GM12878 (cell line): ENCODE measurements at regions not wholly inside any gene's neighbourhood (a gene's known extent, or its start where the extent isn't known, plus 50 kb on each side); places are given as distances from the start of the nearest gene placed in this dataset.

Experiments
- ATAC-seq: fragments of 200-7000 bp; cut with Tn5 transposase; 3 replicates; pipeline ENCODE4 v1.9.1; 2020; ENCODE audit warnings: mild to moderate bottlenecking, moderate library complexity
- BruUV-seq: library from RNA; stranded (reverse); fragments of 400-500 nt; replicated peaks from 2 replicates; lab custom pipeline; 2021; lab: Mats Ljungman, UMichigan
- CTCF ChIA-PET: fragments of 300-600 bp; sonication (Branson Sonifier 250); formaldehyde crosslinking; extraction: SDS; loops from one replicate; lab custom pipeline; 2021; ENCODE audit warnings: inconsistent platforms; lab: Yijun Ruan, JAX
- POLR2A ChIA-PET: fragments of 350-600 bp; formaldehyde crosslinking; extraction: SDS; loops from one replicate; lab custom pipeline; 2021; ENCODE audit warnings: inconsistent platforms; lab: Charles Lee
- RAD21 ChIA-PET: fragments of 300-600 bp; sonication (Branson Sonifier 250); formaldehyde crosslinking; loops from one replicate; lab custom pipeline; 2023; ENCODE audit warnings: antibody characterized with exemption; ENCODE audit not compliant: unreplicated experiment; lab: Charles Lee
- SMC1A ChIA-PET: fragments of 300-600 bp; sonication (Branson Sonifier 250); formaldehyde crosslinking; loops from one replicate; lab custom pipeline; 2023; ENCODE audit not compliant: unreplicated experiment, uncharacterized antibody; lab: Charles Lee
- DNase-seq: peaks from one replicate; pipeline ENCODE4 v3.0.0-alpha.2; 2011; ENCODE audit warnings: low read depth, low spot score
- FAIRE-seq: peaks from 3 replicates; lab custom pipeline; 2011; peaks lifted over from hg19 to GRCh38; lab: Jason Lieb, UNC
- H2AFZ ChIP-seq: 2 replicates; pipeline ENCODE4 v1.6.0; 2011; ENCODE audit warnings: low read depth, low read length, control low read depth; ENCODE audit not compliant: control insufficient read depth
- H3K27ac ChIP-seq: 2 replicates; pipeline ENCODE4 v1.5.1; 2011; ENCODE audit warnings: control low read depth; ENCODE audit not compliant: control insufficient read depth, insufficient read depth
- H3K27me3 ChIP-seq, 2 experiments: replicated peaks in 1 of 2; 2 replicates each; pipeline versions ENCODE4 v1.6.0 to v1.6.1; 2011; ENCODE audit warnings: low read length in 1 of 2; ENCODE audit not compliant: control insufficient read depth in 2 of 2, insufficient read depth in 2 of 2
- H3K36me3 ChIP-seq, 2 experiments: 2 replicates each; pipeline ENCODE4 v1.5.1; 2011; ENCODE audit warnings: low read length in 1 of 2; ENCODE audit not compliant: control insufficient read depth in 2 of 2, insufficient read depth in 2 of 2
- H3K4me1 ChIP-seq: 2 replicates; pipeline ENCODE4 v1.6.1; 2011; ENCODE audit warnings: mild to moderate bottlenecking, low read length, moderate library complexity, mixed read lengths; ENCODE audit not compliant: control insufficient read depth, insufficient read depth
- H3K4me2 ChIP-seq: 2 replicates; pipeline ENCODE4 v1.6.0; 2011; ENCODE audit warnings: control low read depth; ENCODE audit not compliant: control insufficient read depth, insufficient read depth
- H3K4me3 ChIP-seq: fragments of 200-600 bp; sonication (generic); 2 replicates; pipeline ENCODE4 v1.5.1; 2016
- H3K79me2 ChIP-seq: 2 replicates; pipeline ENCODE4 v1.6.0; 2011; ENCODE audit warnings: low read length; ENCODE audit not compliant: control insufficient read depth, insufficient read depth
- H3K9ac ChIP-seq: 2 replicates; pipeline ENCODE4 v1.8.0; 2011; ENCODE audit warnings: low read length, control low read depth, mixed read lengths; ENCODE audit not compliant: control insufficient read depth, insufficient read depth
- H3K9me3 ChIP-seq: replicated peaks from 3 replicates; pipeline ENCODE4 v1.5.1; 2011; ENCODE audit warnings: mild to moderate bottlenecking, low read length; ENCODE audit not compliant: control insufficient read depth, insufficient read depth
- H4K20me1 ChIP-seq: 2 replicates; pipeline ENCODE4 v1.6.0; 2011; ENCODE audit not compliant: control insufficient read depth, insufficient read depth
- BCL11A ChIP-seq: IDR thresholded peaks from 2 replicates; pipeline ENCODE4 v1.6.1; 2011; ENCODE audit warnings: low read depth, low read length
- CBX3 ChIP-seq: fragments of 200-600 bp; sonication (generic); IDR thresholded peaks from 2 replicates; pipeline ENCODE4 v1.6.1; 2016; ENCODE audit warnings: low read depth, borderline replicate concordance
- CHD2 ChIP-seq: IDR thresholded peaks from 2 replicates; pipeline ENCODE4 v1.6.1; 2011; ENCODE audit warnings: low read depth, low read length, improper control_type of control experiment, borderline replicate concordance
- CREB1 ChIP-seq: IDR thresholded peaks from 2 replicates; pipeline ENCODE4 v1.6.1; 2012; ENCODE audit warnings: low read depth, mild to moderate bottlenecking, inconsistent platforms
- GABPA ChIP-seq: IDR thresholded peaks from 2 replicates; pipeline ENCODE4 v1.6.1; 2014; ENCODE audit warnings: antibody characterized with exemption, low read depth, mild to moderate bottlenecking, inconsistent platforms
- IKZF2 ChIP-seq, 2 experiments: fragments of 450-650 bp; IDR thresholded peaks; 2 replicates each; pipeline ENCODE4 v1.6.1; 2017; ENCODE audit warnings: mild to moderate bottlenecking in 2 of 2, moderate library complexity in 2 of 2
- PAX5 ChIP-seq: IDR thresholded peaks from 2 replicates; pipeline ENCODE4 v1.6.1; 2011; ENCODE audit warnings: low read depth, low read length, borderline replicate concordance
- RAD21 ChIP-seq: IDR thresholded peaks from 2 replicates; pipeline ENCODE4 v1.6.1; 2011; ENCODE audit warnings: mild to moderate bottlenecking, low read depth, low read length, moderate library complexity; ENCODE audit not compliant: insufficient read depth
- SMC3 ChIP-seq: IDR thresholded peaks from 2 replicates; pipeline ENCODE4 v1.6.1; 2011; ENCODE audit warnings: low read length, improper control_type of control experiment, borderline replicate concordance
- SRF ChIP-seq, 2 experiments: IDR thresholded peaks; 2 replicates each; pipeline ENCODE4 v1.6.1; 2011; ENCODE audit warnings: low read depth in 2 of 2, low read length in 2 of 2, mild to moderate bottlenecking in 1 of 2, moderate library complexity in 1 of 2
- ZNF207 ChIP-seq: fragments of 450-650 bp; IDR thresholded peaks from 2 replicates; pipeline ENCODE4 v1.6.1; 2014; ENCODE audit warnings: antibody characterized with exemption, mild to moderate bottlenecking, borderline replicate concordance
- WGBS: methylation state at CpG from one replicate; pipeline ENCODE4 v1.1.6; 2016; ENCODE audit warnings: low lambda C conversion rate; ENCODE audit not compliant: insufficient replicate concordance, insufficient coverage; ENCODE audit errors: missing lambda C conversion rate; 5-methylcytosine and 5-hydroxymethylcytosine counted together
- in situ Hi-C: fragments of 300-500 bp; cut with MboI; formaldehyde crosslinking; loops from 9 replicates; pipeline ENCODE4 v1.14.3; 2018; ENCODE audit warnings: mixed read lengths
- intact Hi-C: fragments of 100-400 bp; cut with micrococcal nuclease; formaldehyde crosslinking; loops from one replicate; pipeline ENCODE4 v1.14.2; 2022; ENCODE audit not compliant: unreplicated experiment
- TF ChIP-seq, protein P1 (sequence below): fragments of 150-350 bp; IDR thresholded peaks from 2 replicates; pipeline ENCODE4 v1.6.1; 2014; ENCODE audit warnings: mild to moderate bottlenecking, low read depth, low read length
- TF ChIP-seq, protein P2 (sequence below): fragments of 450-650 bp; IDR thresholded peaks from 2 replicates; pipeline ENCODE4 v1.6.1; 2016; ENCODE audit warnings: mild to moderate bottlenecking
- TF ChIP-seq, protein P3 (sequence below): fragments of 150-350 bp; IDR thresholded peaks from 2 replicates; pipeline ENCODE4 v1.6.1; 2016; ENCODE audit warnings: low read depth, low read length

- H3K4me2 ChIP-seq: no peak overlapping the region
- H3K36me3 ChIP-seq: no peaks in the 10 kb centered on the region
- no peak overlapping the region for H3K27ac ChIP-seq
- no peak overlapping the region for H3K9ac ChIP-seq
- POLR2A ChIA-PET: no interaction called here
- FAIRE-seq: no peak
- H3K4me3 ChIP-seq: no peak overlapping the region
- H3K9me3 ChIP-seq: no peaks in the 10 kb centered on the region
- no peaks in the 10 kb centered on the region for H3K27me3 ChIP-seq
- H4K20me1 ChIP-seq: no peaks in the 10 kb centered on the region
- no peak for DNase-seq
- H2AFZ ChIP-seq: no peak overlapping the region
- CTCF ChIA-PET: no interaction called here
- no peak for TF ChIP-seq ZNF207
- no peak for TF ChIP-seq RAD21
- TF ChIP-seq BCL11A: no peak
- TF ChIP-seq GABPA: no peak
- TF ChIP-seq, protein P1, sequence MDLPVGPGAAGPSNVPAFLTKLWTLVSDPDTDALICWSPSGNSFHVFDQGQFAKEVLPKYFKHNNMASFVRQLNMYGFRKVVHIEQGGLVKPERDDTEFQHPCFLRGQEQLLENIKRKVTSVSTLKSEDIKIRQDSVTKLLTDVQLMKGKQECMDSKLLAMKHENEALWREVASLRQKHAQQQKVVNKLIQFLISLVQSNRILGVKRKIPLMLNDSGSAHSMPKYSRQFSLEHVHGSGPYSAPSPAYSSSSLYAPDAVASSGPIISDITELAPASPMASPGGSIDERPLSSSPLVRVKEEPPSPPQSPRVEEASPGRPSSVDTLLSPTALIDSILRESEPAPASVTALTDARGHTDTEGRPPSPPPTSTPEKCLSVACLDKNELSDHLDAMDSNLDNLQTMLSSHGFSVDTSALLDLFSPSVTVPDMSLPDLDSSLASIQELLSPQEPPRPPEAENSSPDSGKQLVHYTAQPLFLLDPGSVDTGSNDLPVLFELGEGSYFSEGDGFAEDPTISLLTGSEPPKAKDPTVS: no peak
- no peak for TF ChIP-seq SRF (IDR thresholded peaks at IDR 0.05; ENCODE audit: low read depth in 2 of 2, low read length in 2 of 2)
- TF ChIP-seq IKZF2 (IDR thresholded peaks at IDR 0.05): no peak
- no peak for TF ChIP-seq CBX3
- TF ChIP-seq CREB1: no peak
- TF ChIP-seq SMC3: no peak
- TF ChIP-seq, protein P2, sequence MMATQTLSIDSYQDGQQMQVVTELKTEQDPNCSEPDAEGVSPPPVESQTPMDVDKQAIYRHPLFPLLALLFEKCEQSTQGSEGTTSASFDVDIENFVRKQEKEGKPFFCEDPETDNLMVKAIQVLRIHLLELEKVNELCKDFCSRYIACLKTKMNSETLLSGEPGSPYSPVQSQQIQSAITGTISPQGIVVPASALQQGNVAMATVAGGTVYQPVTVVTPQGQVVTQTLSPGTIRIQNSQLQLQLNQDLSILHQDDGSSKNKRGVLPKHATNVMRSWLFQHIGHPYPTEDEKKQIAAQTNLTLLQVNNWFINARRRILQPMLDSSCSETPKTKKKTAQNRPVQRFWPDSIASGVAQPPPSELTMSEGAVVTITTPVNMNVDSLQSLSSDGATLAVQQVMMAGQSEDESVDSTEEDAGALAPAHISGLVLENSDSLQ: no peak
- no peak for TF ChIP-seq PAX5
- no peak for TF ChIP-seq CHD2
- TF ChIP-seq, protein P3, sequence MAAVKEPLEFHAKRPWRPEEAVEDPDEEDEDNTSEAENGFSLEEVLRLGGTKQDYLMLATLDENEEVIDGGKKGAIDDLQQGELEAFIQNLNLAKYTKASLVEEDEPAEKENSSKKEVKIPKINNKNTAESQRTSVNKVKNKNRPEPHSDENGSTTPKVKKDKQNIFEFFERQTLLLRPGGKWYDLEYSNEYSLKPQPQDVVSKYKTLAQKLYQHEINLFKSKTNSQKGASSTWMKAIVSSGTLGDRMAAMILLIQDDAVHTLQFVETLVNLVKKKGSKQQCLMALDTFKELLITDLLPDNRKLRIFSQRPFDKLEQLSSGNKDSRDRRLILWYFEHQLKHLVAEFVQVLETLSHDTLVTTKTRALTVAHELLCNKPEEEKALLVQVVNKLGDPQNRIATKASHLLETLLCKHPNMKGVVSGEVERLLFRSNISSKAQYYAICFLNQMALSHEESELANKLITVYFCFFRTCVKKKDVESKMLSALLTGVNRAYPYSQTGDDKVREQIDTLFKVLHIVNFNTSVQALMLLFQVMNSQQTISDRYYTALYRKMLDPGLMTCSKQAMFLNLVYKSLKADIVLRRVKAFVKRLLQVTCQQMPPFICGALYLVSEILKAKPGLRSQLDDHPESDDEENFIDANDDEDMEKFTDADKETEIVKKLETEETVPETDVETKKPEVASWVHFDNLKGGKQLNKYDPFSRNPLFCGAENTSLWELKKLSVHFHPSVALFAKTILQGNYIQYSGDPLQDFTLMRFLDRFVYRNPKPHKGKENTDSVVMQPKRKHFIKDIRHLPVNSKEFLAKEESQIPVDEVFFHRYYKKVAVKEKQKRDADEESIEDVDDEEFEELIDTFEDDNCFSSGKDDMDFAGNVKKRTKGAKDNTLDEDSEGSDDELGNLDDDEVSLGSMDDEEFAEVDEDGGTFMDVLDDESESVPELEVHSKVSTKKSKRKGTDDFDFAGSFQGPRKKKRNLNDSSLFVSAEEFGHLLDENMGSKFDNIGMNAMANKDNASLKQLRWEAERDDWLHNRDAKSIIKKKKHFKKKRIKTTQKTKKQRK: no peak
- H3K4me1 ChIP-seq: no peaks in the 10 kb centered on the region
- no peaks in the 10 kb centered on the region for H3K79me2 ChIP-seq
- RAD21 ChIA-PET: no interaction called here
- intact Hi-C loops: no loop called here
- SMC1A ChIA-PET: no interaction called here
- no peak for ATAC-seq
- WGBS: 17% methylated on average over 5 of the region's 5 CpGs
- in situ Hi-C loops: no loop called here
- BruUV-seq: no TSS peak
These were observed 116.0 kb downstream of the TRIM43 start for GRCh38 chr2:95707837-95708236.
